H1 (cell line): ENCODE measurements at regions not wholly inside any gene's neighbourhood (a gene's known extent, or its start where the extent isn't known, plus 50 kb on each side); places are given as distances from the start of the nearest gene placed in this dataset.

ENCODE experiments used
- CTCF ChIA-PET: fragments of 300-600 bp; sonication (Branson Sonifier 250); formaldehyde crosslinking; loops from one replicate; lab custom pipeline; 2021; ENCODE audit not compliant: partially characterized antibody; lab: Charles Lee
- POLR2A ChIA-PET: fragments of 300-600 bp; sonication (Branson Sonifier 250); formaldehyde crosslinking; loops from one replicate; lab custom pipeline; 2021; ENCODE audit warnings: inconsistent platforms; ENCODE audit not compliant: partially characterized antibody; lab: Charles Lee
- DNase-seq, 2 experiments: peaks; one replicate each; pipeline versions ENCODE4 v3.0.0 to v3.0.0-alpha.2; 2010 to 2022; ENCODE audit warnings: low spot score in 2 of 2, low read depth in 1 of 2, mixed read lengths in 1 of 2
- FAIRE-seq: peaks from 2 replicates; lab custom pipeline; 2011; peaks lifted over from hg19 to GRCh38; lab: Jason Lieb, UNC
- H2AFZ ChIP-seq: 2 replicates; pipeline ENCODE4 v1.8.1; 2012; ENCODE audit warnings: low read length, inconsistent platforms
- H2AK5ac ChIP-seq: 2 replicates; pipeline ENCODE4 v1.6.1; 2013; ENCODE audit warnings: low read depth, low read length
- H2BK120ac ChIP-seq: replicated peaks from 2 replicates; pipeline ENCODE3; 2013; ENCODE audit warnings: low read depth, low read length, inconsistent platforms
- H2BK12ac ChIP-seq: 2 replicates; pipeline ENCODE4 v1.6.1; 2013; ENCODE audit warnings: low read depth, low read length
- H2BK15ac ChIP-seq: 2 replicates; pipeline ENCODE4 v1.6.1; 2013; ENCODE audit warnings: low read length
- H2BK20ac ChIP-seq: 2 replicates; pipeline ENCODE4 v1.6.1; 2013; ENCODE audit warnings: low read length
- H2BK5ac ChIP-seq: 2 replicates; pipeline ENCODE4 v1.6.1; 2013; ENCODE audit warnings: low read depth, low read length
- H3K14ac ChIP-seq: 2 replicates; pipeline ENCODE4 v1.6.1; 2013; ENCODE audit warnings: inconsistent platforms; ENCODE audit not compliant: insufficient read length
- H3K18ac ChIP-seq: 2 replicates; pipeline ENCODE4 v1.6.1; 2013; ENCODE audit warnings: low read length; ENCODE audit errors: extremely low read depth
- H3K23ac ChIP-seq: 2 replicates; pipeline ENCODE4 v1.6.1; 2013; ENCODE audit warnings: inconsistent platforms; ENCODE audit not compliant: insufficient read length
- H3K23me2 ChIP-seq: 2 replicates; pipeline ENCODE4 v1.6.1; 2013; ENCODE audit warnings: low read depth, low read length
- H3K27ac ChIP-seq: 2 replicates; pipeline ENCODE4 v1.6.1; 2011; ENCODE audit warnings: low read depth, low read length, inconsistent platforms
- H3K27me3 ChIP-seq, 4 experiments: replicated peaks in 1 of 4; 1 replicate in 1 of 4; 2 replicates in 3 of 4; pipeline versions ENCODE4 v1.6.1 to v1.8.1; 2011 to 2013; ENCODE audit warnings: low read length in 3 of 4, mild to moderate bottlenecking in 3 of 4, inconsistent platforms in 2 of 4, mixed read lengths in 2 of 4, moderate library complexity in 1 of 4; ENCODE audit not compliant: control insufficient read depth in 3 of 4, insufficient read depth in 3 of 4; ENCODE audit errors: extremely low read depth in 1 of 4
- H3K36me3 ChIP-seq, 4 experiments: 2 replicates each; pipeline versions ENCODE4 v1.6.1 to v1.8.1; 2011 to 2013; ENCODE audit warnings: mild to moderate bottlenecking in 4 of 4, low read length in 3 of 4, moderate library complexity in 2 of 4, control low read depth in 1 of 4, inconsistent platforms in 1 of 4; ENCODE audit not compliant: insufficient read depth in 4 of 4, control insufficient read depth in 2 of 4
- H3K4ac ChIP-seq: replicated peaks from 2 replicates; pipeline ENCODE3; 2013; ENCODE audit warnings: low read length, low read depth, mixed read lengths, inconsistent platforms; ENCODE audit not compliant: insufficient read length
- H3K4me1 ChIP-seq, 4 experiments: replicated peaks in 1 of 4; 1 replicate in 1 of 4; 2 replicates in 3 of 4; pipeline versions ENCODE4 v1.6.1 to v1.8.1; 2011 to 2013; ENCODE audit warnings: low read length in 3 of 4, inconsistent platforms in 2 of 4, mixed read lengths in 1 of 4; ENCODE audit not compliant: insufficient read depth in 4 of 4, control insufficient read depth in 3 of 4
- H3K4me2 ChIP-seq, 2 experiments: 2 replicates each; pipeline versions ENCODE4 v1.6.1 to v1.8.1; 2011 to 2013; ENCODE audit warnings: low read depth in 2 of 2, low read length in 2 of 2, control low read depth in 1 of 2, inconsistent platforms in 1 of 2, mild to moderate bottlenecking in 1 of 2; ENCODE audit not compliant: insufficient read depth in 1 of 2
- H3K4me3 ChIP-seq, 4 experiments: fragments of 200-600, 300-600 bp in 1 of 4; sonication (generic), shearing (Covaris generic), sonication (Bioruptor Twin) in 1 of 4; 2 replicates each; pipeline versions ENCODE4 v1.5.1 to v1.8.1; 2011 to 2016; ENCODE audit warnings: low read length in 4 of 4, low read depth in 3 of 4, control low read depth in 2 of 4, inconsistent platforms in 2 of 4, mild to moderate bottlenecking in 2 of 4, mixed read lengths in 1 of 4, moderate library complexity in 1 of 4; ENCODE audit not compliant: insufficient read depth in 2 of 4; ENCODE audit errors: extremely low read depth in 1 of 4
- H3K56ac ChIP-seq: replicated peaks from 2 replicates; pipeline ENCODE3; 2013; ENCODE audit warnings: low read depth, mild to moderate bottlenecking, mixed read lengths, low read length, inconsistent platforms; ENCODE audit not compliant: insufficient read length
- H3K79me1 ChIP-seq: 2 replicates; pipeline ENCODE4 v1.6.1; 2013; ENCODE audit warnings: low read depth, low read length, control low read depth
- H3K79me2 ChIP-seq, 2 experiments: 2 replicates each; pipeline versions ENCODE4 v1.6.1 to v1.8.1; 2012 to 2013; ENCODE audit warnings: low read length in 2 of 2, mild to moderate bottlenecking in 2 of 2, inconsistent platforms in 1 of 2; ENCODE audit not compliant: insufficient read depth in 2 of 2, control insufficient read depth in 1 of 2
- H3K9ac ChIP-seq, 4 experiments: replicated peaks in 1 of 4; 1 replicate in 1 of 4; 2 replicates in 3 of 4; pipeline versions ENCODE4 v1.6.1 to v1.8.1; 2011 to 2013; ENCODE audit warnings: low read depth in 3 of 4, low read length in 3 of 4, control low read depth in 2 of 4, mild to moderate bottlenecking in 2 of 4, moderate library complexity in 2 of 4, inconsistent platforms in 1 of 4; ENCODE audit errors: extremely low read depth in 1 of 4
- H3K9me3 ChIP-seq, 2 experiments: 2 replicates each; pipeline versions ENCODE4 v1.6.1 to v1.8.1; 2012 to 2013; ENCODE audit warnings: mild to moderate bottlenecking in 2 of 2, moderate library complexity in 2 of 2, control low read depth in 1 of 2, inconsistent platforms in 1 of 2, low read depth in 1 of 2, low read length in 1 of 2, mixed read lengths in 1 of 2; ENCODE audit not compliant: insufficient read depth in 2 of 2
- H4K20me1 ChIP-seq, 2 experiments: replicated peaks in 1 of 2; 2 replicates each; pipeline versions ENCODE3 to v1.8.1; 2011 to 2013; ENCODE audit warnings: inconsistent platforms in 2 of 2, low read length in 2 of 2, mild to moderate bottlenecking in 1 of 2; ENCODE audit not compliant: insufficient read depth in 2 of 2, control insufficient read depth in 1 of 2
- H4K5ac ChIP-seq: 2 replicates; pipeline ENCODE4 v1.6.1; 2013; ENCODE audit warnings: low read length, low read depth, mixed read lengths, inconsistent platforms; ENCODE audit not compliant: insufficient read length
- H4K8ac ChIP-seq: 2 replicates; pipeline ENCODE4 v1.8.0; 2013; ENCODE audit warnings: mild to moderate bottlenecking, moderate library complexity, low read length, inconsistent platforms; ENCODE audit not compliant: insufficient read depth; ENCODE audit errors: extremely low read depth
- H4K91ac ChIP-seq: replicated peaks from 2 replicates; pipeline ENCODE3; 2013; ENCODE audit warnings: low read length, mixed read lengths, inconsistent platforms; ENCODE audit not compliant: insufficient read length
- CHD7 ChIP-seq: fragments of 300-600 bp; sonication (generic); IDR thresholded peaks from 2 replicates; pipeline ENCODE4 v1.7.1; 2012; ENCODE audit warnings: low read length, moderate library complexity, mild to moderate bottlenecking, inconsistent platforms; ENCODE audit not compliant: insufficient replicate concordance
- WGBS, 2 experiments: shearing (Covaris generic) in 1 of 2; methylation state at CpG; one replicate each; pipeline versions ENCODE4 v1.1.6 to v1.1.7; 2013 to 2015; ENCODE audit warnings: low lambda C conversion rate in 2 of 2, mixed read lengths in 2 of 2, inconsistent platforms in 1 of 2, low coverage in 1 of 2, missing lambda C conversion rate in 1 of 2; ENCODE audit not compliant: insufficient replicate concordance in 2 of 2, insufficient coverage in 1 of 2, insufficient read length in 1 of 2; ENCODE audit errors: extremely low coverage in 1 of 2, missing lambda C conversion rate in 1 of 2; 5-methylcytosine and 5-hydroxymethylcytosine counted together

- no peak overlapping the region for H2AFZ ChIP-seq
- H2AK5ac ChIP-seq = no peak overlapping the region
- no peaks in the 10 kb centered on the region for H4K20me1 ChIP-seq
- FAIRE-seq (no peak), DNase-seq (no peak)
- H2BK5ac ChIP-seq = no peak overlapping the region
- H3K23me2 ChIP-seq = no peaks in the 10 kb centered on the region
- no peak overlapping the region for H3K4me3 ChIP-seq
- 87% methylated on average over 2 of the region's 2 CpGs; no CpG with 5 or more reads in 1 of the 2 experiments for WGBS, 2 experiments
- no peak overlapping the region for H3K4ac ChIP-seq
- no peaks in the 10 kb centered on the region for H3K79me2 ChIP-seq
- no peaks in the 10 kb centered on the region for H3K9me3 ChIP-seq
- no peak overlapping the region for H3K4me2 ChIP-seq
- H3K56ac ChIP-seq = no peak overlapping the region
- no peaks in the 10 kb centered on the region for H3K4me1 ChIP-seq
- H2BK12ac ChIP-seq = no peak overlapping the region
- H3K18ac ChIP-seq = no peak overlapping the region
- no peak overlapping the region for H3K9ac ChIP-seq
- POLR2A ChIA-PET = no interaction called here
- CTCF ChIA-PET = interaction anchor here (0.8 to 1.5 kb wide), 3 partner anchors 11 to 902 kb away, joined by 3 to 4 read pairs (median 3); no protein-coding TSS in a partner anchor
- H3K14ac ChIP-seq = no peak overlapping the region
- no peak overlapping the region for H2BK120ac ChIP-seq
- H4K8ac ChIP-seq = no peak overlapping the region
- H3K36me3 ChIP-seq = no peaks in the 10 kb centered on the region
- no peak overlapping the region for H2BK20ac ChIP-seq
- no peak overlapping the region for H4K5ac ChIP-seq
- no peak overlapping the region for H3K27ac ChIP-seq
- H3K27me3 ChIP-seq = no peaks in the 10 kb centered on the region
- H4K91ac ChIP-seq = no peak overlapping the region
- H3K23ac ChIP-seq = no peak overlapping the region
- H3K79me1 ChIP-seq = no peaks in the 10 kb centered on the region
- H2BK15ac ChIP-seq = no peak overlapping the region
- no peak for TF ChIP-seq CHD7
These were observed 407.5 kb downstream of the SETD4 start for GRCh38 chr21:35652872-35653271.
